Skeletal muscle satellite cell (primary cell): ENCODE measurements at regions not wholly inside any gene's neighbourhood (a gene's known extent, or its start where the extent isn't known, plus 50 kb on each side); places are given as distances from the start of the nearest gene placed in this dataset.

Experiments used
- H3K27me3 ChIP-seq: 2 replicates; pipeline ENCODE4 v1.7.0; 2013; ENCODE audit warnings: low read length; ENCODE audit not compliant: control insufficient read depth, insufficient read depth
- H3K36me3 ChIP-seq: 2 replicates; pipeline ENCODE4 v1.7.0; 2013; ENCODE audit warnings: mild to moderate bottlenecking, control low read depth, low read length; ENCODE audit not compliant: insufficient read depth
- H3K4me1 ChIP-seq: 2 replicates; pipeline ENCODE4 v1.7.0; 2013; ENCODE audit warnings: low read length; ENCODE audit not compliant: control insufficient read depth, insufficient read depth
- H3K4me2 ChIP-seq: 2 replicates; pipeline ENCODE4 v1.7.0; 2013; ENCODE audit warnings: mild to moderate bottlenecking, low read length
- H3K4me3 ChIP-seq: 2 replicates; pipeline ENCODE4 v1.7.0; 2013; ENCODE audit warnings: low read length
- H3K9ac ChIP-seq: 2 replicates; pipeline ENCODE4 v1.7.0; 2013; ENCODE audit warnings: mild to moderate bottlenecking, low read depth, low read length, moderate library complexity
- H3K9me3 ChIP-seq: replicated peaks from 2 replicates; pipeline ENCODE4 v1.7.0; 2013; ENCODE audit warnings: mild to moderate bottlenecking, control low read depth, low read length

DNA sequence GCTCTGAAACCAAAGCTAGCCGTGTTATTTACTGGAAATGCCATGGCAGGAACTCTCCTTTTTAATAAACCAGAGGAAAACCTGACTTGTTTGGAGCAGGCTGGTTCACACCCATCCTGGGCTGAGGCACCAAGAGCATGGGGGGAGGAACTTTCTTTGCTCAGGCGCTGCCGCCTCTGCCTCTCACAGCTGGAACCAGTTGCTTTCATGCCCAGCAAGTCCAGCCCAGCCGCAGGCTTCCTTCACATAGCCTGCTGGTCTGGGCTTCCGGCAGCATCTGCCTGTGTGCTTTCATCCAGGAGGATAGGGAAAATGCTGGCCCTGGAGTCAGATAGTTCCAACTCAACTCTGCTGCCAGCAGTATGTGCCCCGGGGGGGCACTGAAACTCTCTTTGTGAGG, 88.1 kb upstream of the ASIC2 start:
- H3K9ac ChIP-seq: no peak overlapping the region

DNA sequence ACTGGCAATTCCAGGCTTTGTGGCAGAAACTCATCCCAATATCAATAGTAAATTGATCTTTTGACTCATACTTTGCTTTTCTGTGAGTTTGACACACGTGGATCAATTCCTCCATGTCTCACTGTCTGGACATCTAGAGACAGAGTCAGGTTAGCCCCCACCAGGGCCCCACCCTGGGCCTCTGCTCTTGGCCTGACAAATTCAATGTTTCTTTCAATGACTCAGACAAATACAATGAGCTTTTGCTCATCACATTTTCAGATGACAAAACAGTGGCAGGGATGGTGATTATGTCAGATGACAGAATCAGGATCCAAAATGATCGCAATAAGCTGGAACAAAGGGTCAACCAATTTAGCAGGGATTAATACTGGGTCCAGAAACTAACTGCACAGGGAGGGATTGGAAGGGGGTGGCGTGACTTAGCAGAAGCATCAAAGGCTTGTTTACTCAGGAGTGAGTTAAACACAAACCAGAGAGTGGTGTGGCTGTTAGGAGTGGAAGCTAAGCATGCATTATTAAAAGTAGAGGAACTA, 90.5 kb upstream of the ASIC2 start:
- no peaks in the 10 kb centered on the region for H3K36me3 ChIP-seq
- H3K4me2 ChIP-seq: no peak overlapping the region
- H3K9me3 ChIP-seq: no peaks in the 10 kb centered on the region
- no peak overlapping the region for H3K9ac ChIP-seq
- H3K4me1 ChIP-seq: no peaks in the 10 kb centered on the region
- peaks cover 4% of the 10 kb centered on the region for H3K27me3 ChIP-seq
- no peak overlapping the region for H3K4me3 ChIP-seq

More for the DNA sequence above, 88.1 kb upstream of the ASIC2 start:
- Histone ChIP-seq H3K36me3 (no peaks in the 10 kb centered on the region), H3K4me1 (no peaks in the 10 kb centered on the region), H3K27me3 (peaks cover 4% of the 10 kb centered on the region), H3K4me3 (no peak overlapping the region), H3K4me2 (no peak overlapping the region), H3K9me3 (no peaks in the 10 kb centered on the region)

- no peak overlapping the region for H3K4me2 ChIP-seq
- no peaks in the 10 kb centered on the region for H3K9me3 ChIP-seq
- no peaks in the 10 kb centered on the region for H3K4me1 ChIP-seq
- H3K4me3 ChIP-seq: no peak overlapping the region
- H3K36me3 ChIP-seq: no peaks in the 10 kb centered on the region
- no peak overlapping the region for H3K9ac ChIP-seq
- H3K27me3 ChIP-seq: peaks cover 4% of the 10 kb centered on the region
These were observed 92.0 kb upstream of the ASIC2 start for GRCh38 chr17:33385133-33385532.

DNA sequence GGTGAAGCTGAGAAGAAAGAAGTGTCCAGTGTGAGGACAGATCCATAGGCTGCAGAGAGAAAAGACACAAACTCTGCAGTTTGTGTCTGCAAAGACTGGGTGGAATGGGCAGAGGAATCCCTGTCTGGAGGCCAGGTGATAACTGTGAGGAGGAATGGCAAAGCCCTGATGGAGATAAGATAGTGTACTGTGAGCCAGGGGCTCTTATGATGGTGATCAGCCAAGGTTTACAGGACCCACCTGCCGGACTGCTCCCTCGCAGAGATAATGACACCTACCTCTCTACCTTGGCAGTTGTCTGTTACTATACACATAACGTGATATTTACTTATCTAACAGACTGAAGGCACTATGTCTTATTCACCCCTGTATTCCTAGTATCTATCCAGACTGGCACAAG, 92.6 kb upstream of the ASIC2 start:
- no peak overlapping the region for H3K4me3 ChIP-seq
- H3K9ac ChIP-seq: no peak overlapping the region
- peaks cover 4% of the 10 kb centered on the region for H3K27me3 ChIP-seq
- no peaks in the 10 kb centered on the region for H3K9me3 ChIP-seq
- H3K36me3 ChIP-seq: no peaks in the 10 kb centered on the region
- no peaks in the 10 kb centered on the region for H3K4me1 ChIP-seq
- no peak overlapping the region for H3K4me2 ChIP-seq

DNA sequence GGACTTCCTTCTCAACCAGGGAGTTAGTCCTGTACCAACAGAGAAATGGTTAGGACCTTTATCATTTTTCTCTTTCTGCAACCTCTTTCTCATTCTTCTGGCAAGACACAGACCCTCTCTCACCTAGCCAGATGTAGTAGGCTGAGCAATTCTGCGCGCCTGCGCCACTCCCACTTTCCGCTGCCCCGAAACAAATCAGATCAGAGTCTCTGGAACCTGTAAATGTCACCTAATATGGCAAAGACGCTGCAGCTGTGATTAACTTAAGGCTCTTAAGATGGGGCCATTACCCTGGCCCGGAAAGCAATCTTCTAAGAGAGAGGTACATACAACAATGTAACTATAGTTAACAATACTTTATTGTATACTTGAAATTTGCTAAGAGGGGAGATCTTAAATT, 94.3 kb upstream of the ASIC2 start:
- Histone ChIP-seq H3K4me1 (no peaks in the 10 kb centered on the region), H3K4me3 (no peak overlapping the region), H3K36me3 (no peaks in the 10 kb centered on the region), H3K9me3 (no peaks in the 10 kb centered on the region), H3K27me3 (no peaks in the 10 kb centered on the region), H3K9ac (no peak overlapping the region), H3K4me2 (no peak overlapping the region)

- Histone ChIP-seq H3K9me3 (no peaks in the 10 kb centered on the region), H3K4me2 (no peak overlapping the region), H3K36me3 (no peaks in the 10 kb centered on the region), H3K27me3 (no peaks in the 10 kb centered on the region), H3K9ac (no peak overlapping the region), H3K4me1 (no peaks in the 10 kb centered on the region), H3K4me3 (no peak overlapping the region)
These were observed 96.5 kb upstream of the ASIC2 start for GRCh38 chr17:33389504-33390135.

GRCh38 chr17:33390479-33391176, 97.5 kb upstream of the ASIC2 start:
- Histone ChIP-seq H3K4me3 (no peak overlapping the region), H3K36me3 (no peaks in the 10 kb centered on the region), H3K27me3 (no peaks in the 10 kb centered on the region), H3K9me3 (no peaks in the 10 kb centered on the region), H3K4me2 (no peak overlapping the region), H3K9ac (no peak overlapping the region), H3K4me1 (no peaks in the 10 kb centered on the region)

DNA sequence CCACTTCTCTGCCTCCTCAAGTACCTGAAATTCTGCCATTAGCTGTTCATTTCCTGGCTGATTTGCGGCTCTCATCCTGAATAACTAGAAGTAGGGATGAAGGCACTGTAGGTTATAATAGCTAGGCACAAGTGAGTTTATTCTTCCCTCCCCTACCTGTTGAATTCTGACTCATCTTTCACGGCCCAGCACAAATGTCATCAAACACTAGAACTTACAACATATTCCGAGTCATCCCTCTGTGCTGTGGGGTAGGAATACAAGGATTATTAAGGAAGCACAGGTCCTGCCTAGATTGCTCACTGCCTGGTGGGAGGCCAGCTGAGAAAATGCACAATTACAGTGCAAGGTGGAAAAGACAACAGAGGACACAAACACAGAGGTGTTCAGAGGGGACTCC, 103.7 kb upstream of the ASIC2 start:
- Histone ChIP-seq H3K9me3 (peaks cover 5% of the 10 kb centered on the region), H3K27me3 (no peaks in the 10 kb centered on the region), H3K4me1 (no peaks in the 10 kb centered on the region), H3K4me2 (no peak overlapping the region), H3K9ac (no peak overlapping the region), H3K36me3 (no peaks in the 10 kb centered on the region), H3K4me3 (no peak overlapping the region)

DNA sequence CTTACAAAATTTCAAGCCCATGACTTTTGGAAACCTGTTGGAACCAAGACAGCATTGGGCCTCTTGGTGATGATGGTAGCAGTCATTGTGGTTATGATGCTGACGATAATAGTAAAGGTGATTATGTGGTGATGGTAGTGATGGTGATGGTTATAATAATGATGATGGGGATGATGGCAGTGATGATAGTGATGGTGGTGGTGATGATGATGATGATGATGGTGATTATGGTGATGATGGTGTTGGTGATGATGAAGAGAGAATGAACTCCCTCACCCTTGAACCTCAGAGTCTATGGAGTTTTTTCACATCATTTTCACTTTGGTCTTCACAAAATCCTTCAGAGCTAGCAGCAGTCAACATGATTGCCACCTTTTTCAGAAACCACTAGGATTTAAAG, 105.3 kb upstream of the ASIC2 start:
- Histone ChIP-seq H3K36me3 (no peaks in the 10 kb centered on the region), H3K9ac (no peak overlapping the region), H3K27me3 (no peaks in the 10 kb centered on the region), H3K4me1 (no peaks in the 10 kb centered on the region), H3K9me3 (peaks cover 5% of the 10 kb centered on the region), H3K4me3 (no peak overlapping the region), H3K4me2 (no peak overlapping the region)

- no peak overlapping the region for H3K4me2 ChIP-seq
- no peak overlapping the region for H3K9ac ChIP-seq
- H3K4me1 ChIP-seq: no peaks in the 10 kb centered on the region
- H3K4me3 ChIP-seq: no peak overlapping the region
- H3K9me3 ChIP-seq: peaks cover 5% of the 10 kb centered on the region
- H3K27me3 ChIP-seq: no peaks in the 10 kb centered on the region
- H3K36me3 ChIP-seq: no peaks in the 10 kb centered on the region
These were observed 108.2 kb upstream of the ASIC2 start for GRCh38 chr17:33401249-33401648.

GRCh38 chr17:33403194-33403593, 110.1 kb upstream of the ASIC2 start:
- Histone ChIP-seq H3K27me3 (no peaks in the 10 kb centered on the region), H3K4me2 (no peak overlapping the region), H3K4me3 (no peak overlapping the region), H3K9me3 (peaks cover 5% of the 10 kb centered on the region), H3K9ac (no peak overlapping the region), H3K36me3 (no peaks in the 10 kb centered on the region), H3K4me1 (no peaks in the 10 kb centered on the region)
